ENCODE measurements at regions not wholly inside any gene's neighbourhood (a gene's known extent, or its start where the extent isn't known, plus 50 kb on each side); places are given as distances from the start of the nearest gene placed in this dataset.

- TF ChIP-seq CTCF (IDR thresholded peaks at IDR 0.05) (no peak), ETV6 (CRISPR knock-in tag; IDR thresholded peaks at IDR 0.05) (no peak)
These were observed 217.6 kb upstream of the NFIA start for GRCh38 chr1:60864722-60865121.
